SK-N-SH treated with all-trans-retinoic acid at 6 μM for 48 hours (cell line): ENCODE measurements at regions not wholly inside any gene's neighbourhood (a gene's known extent, or its start where the extent isn't known, plus 50 kb on each side); places are given as distances from the start of the nearest gene placed in this dataset.

Source experiments
- BACH2 ChIP-seq: fragments of 250-450 bp; sonication (Bioruptor Pico); IDR thresholded peaks from 2 replicates; pipeline ENCODE4 v1.9.0; 2021; ENCODE audit warnings: mild to moderate bottlenecking, borderline replicate concordance
- CSRNP3 ChIP-seq: fragments of 250-450 bp; sonication (Bioruptor Pico); IDR thresholded peaks from 2 replicates; pipeline ENCODE4 v1.5.1; 2021; ENCODE audit warnings: mild to moderate bottlenecking, moderate library complexity
- OSR1 ChIP-seq: fragments of 250-450 bp; sonication (Bioruptor Pico); IDR thresholded peaks from 2 replicates; pipeline ENCODE4 v1.8.0; 2022; ENCODE audit warnings: moderate library complexity, mild to moderate bottlenecking, inconsistent platforms
- RARB ChIP-seq: fragments of 250-450 bp; sonication (Bioruptor Pico); IDR thresholded peaks from 2 replicates; pipeline ENCODE4 v1.8.0; 2021; ENCODE audit warnings: mild to moderate bottlenecking, moderate library complexity
- TOX ChIP-seq: fragments of 250-450 bp; sonication (Bioruptor Pico); IDR thresholded peaks from 2 replicates; pipeline ENCODE4 v1.8.0; 2021; ENCODE audit warnings: mild to moderate bottlenecking, moderate library complexity, borderline replicate concordance
- ZFP3 ChIP-seq: fragments of 250-450 bp; sonication (Bioruptor Pico); IDR thresholded peaks from 2 replicates; pipeline ENCODE4 v1.5.0; 2020; ENCODE audit warnings: mild to moderate bottlenecking, moderate library complexity
- ZFP30 ChIP-seq: fragments of 450-650 bp; formaldehyde crosslinking; IDR thresholded peaks from 2 replicates; pipeline ENCODE4 v1.5.0; 2022; ENCODE audit warnings: mild to moderate bottlenecking, moderate library complexity

- TF ChIP-seq RARB (CRISPR knock-in tag) = no peak
- no peak for TF ChIP-seq ZFP3 (CRISPR knock-in tag)
- no peak for TF ChIP-seq CSRNP3 (CRISPR knock-in tag)
- TF ChIP-seq TOX (CRISPR knock-in tag) = no peak
- TF ChIP-seq OSR1 = no peak
- no peak for TF ChIP-seq ZFP30 (CRISPR knock-in tag)
- no peak for TF ChIP-seq BACH2 (CRISPR knock-in tag)
These were observed 348.3 kb downstream of the DHX35 start for GRCh38 chr20:39310363-39310995.
